ENCODE measurements at regions not wholly inside any gene's neighbourhood (a gene's known extent, or its start where the extent isn't known, plus 50 kb on each side); places are given as distances from the start of the nearest gene placed in this dataset.

DNA sequence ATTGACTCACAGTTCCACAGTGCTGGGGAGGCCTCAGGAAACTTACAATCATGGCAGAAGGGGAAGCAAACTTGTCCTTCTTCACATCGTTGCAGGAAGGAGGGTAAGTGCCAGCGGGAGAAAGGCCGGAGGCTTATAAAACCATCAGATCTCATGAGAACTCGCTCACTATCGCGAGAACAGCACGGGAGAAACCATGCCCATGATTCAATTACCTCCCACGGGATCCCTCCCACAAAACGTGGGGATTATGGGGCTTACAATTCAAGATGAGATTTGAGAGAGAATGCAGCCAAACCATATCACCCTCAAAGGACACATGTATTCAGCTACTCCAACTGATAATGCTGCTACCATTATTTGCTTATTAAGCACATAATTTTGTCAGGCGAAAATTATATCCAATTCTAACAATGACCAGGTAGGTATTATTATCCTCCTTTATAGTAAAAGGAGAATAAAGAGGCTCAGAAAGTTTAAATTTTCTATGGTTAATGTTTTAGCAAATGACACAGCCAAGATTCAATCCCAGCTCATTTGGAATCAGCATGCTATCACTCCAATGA is 327.2 kb upstream of the CDIN1 start (continued):
- TF ChIP-seq SRF (IDR thresholded peaks at IDR 0.05; ENCODE audit: low read depth in 2 of 2, low read length in 2 of 2) = no peak

DNA sequence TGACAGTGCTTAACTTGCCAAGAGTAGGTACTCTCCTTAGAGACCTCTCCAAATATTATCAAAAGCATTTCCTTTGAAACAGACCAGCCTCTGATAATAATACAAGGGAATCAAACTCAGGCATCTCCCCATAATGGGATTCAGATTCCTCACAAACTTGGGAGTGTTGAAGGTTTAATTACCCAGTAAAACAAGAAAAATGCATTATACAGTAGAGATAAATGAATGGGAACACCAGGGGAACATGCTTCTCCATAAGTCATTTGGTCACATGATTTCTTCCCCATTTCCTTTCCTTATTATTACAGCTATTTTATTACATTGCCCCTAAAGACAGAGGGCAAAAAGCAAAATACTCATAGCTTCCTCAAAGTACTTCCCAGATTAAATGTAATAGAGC is 325.0 kb upstream of the CDIN1 start:
- Histone ChIP-seq H3K9ac (ENCODE audit: control insufficient read depth, insufficient read depth, low read length) (no peak overlapping the region), H3K27ac (ENCODE audit: control insufficient read depth, insufficient read depth) (no peak overlapping the region), H2AFZ (ENCODE audit: control insufficient read depth, low read depth, low read length) (no peak overlapping the region), H3K4me3 (no peak overlapping the region), H4K20me1 (ENCODE audit: control insufficient read depth, insufficient read depth) (no peaks in the 10 kb centered on the region), H3K27me3 (replicated peaks in 1 of 2; ENCODE audit: control insufficient read depth in 2 of 2, insufficient read depth in 2 of 2, low read length in 1 of 2) (no peaks in the 10 kb centered on the region), H3K4me2 (ENCODE audit: control insufficient read depth, insufficient read depth) (no peak overlapping the region), H3K79me2 (ENCODE audit: control insufficient read depth, insufficient read depth, low read length) (no peaks in the 10 kb centered on the region), H3K4me1 (ENCODE audit: control insufficient read depth, insufficient read depth, low read length) (no peaks in the 10 kb centered on the region), H3K36me3 (ENCODE audit: control insufficient read depth in 2 of 2, insufficient read depth in 2 of 2, low read length in 1 of 2) (no peaks in the 10 kb centered on the region), H3K9me3 (replicated peaks; ENCODE audit: control insufficient read depth, insufficient read depth, low read length) (no peaks in the 10 kb centered on the region; the same call in 2 of the 3 replicates)
- DNase-seq (ENCODE audit: low read depth, low spot score) = no peak
- CTCF ChIA-PET = no interaction called here
- TF ChIP-seq RBBP5 (conservative IDR thresholded peaks at IDR 0.05) (no peak), BHLHE40 (IDR thresholded peaks at IDR 0.05; ENCODE audit: borderline replicate concordance in 1 of 2, low read depth in 2 of 2, low read length in 1 of 2) (no peak), MTA2 (IDR thresholded peaks at IDR 0.05; ENCODE audit: low read depth) (no peak), CREB1 (IDR thresholded peaks at IDR 0.05; ENCODE audit: low read depth) (no peak), POLR2AphosphoS2 (IDR thresholded peaks at IDR 0.05; ENCODE audit: low read depth, low read length) (no peak), SIN3A (IDR thresholded peaks at IDR 0.05; ENCODE audit: low read depth, low read length) (no peak), BRCA1 (IDR thresholded peaks at IDR 0.05; ENCODE audit: low read depth, low read length) (no peak), MEF2B (IDR thresholded peaks at IDR 0.05; ENCODE audit: partially characterized antibody, poor library complexity, severe bottlenecking) (no peak), MTA3 (IDR thresholded peaks at IDR 0.05; ENCODE audit: borderline replicate concordance, low read length) (no peak)
- TF ChIP-seq, protein P1, sequence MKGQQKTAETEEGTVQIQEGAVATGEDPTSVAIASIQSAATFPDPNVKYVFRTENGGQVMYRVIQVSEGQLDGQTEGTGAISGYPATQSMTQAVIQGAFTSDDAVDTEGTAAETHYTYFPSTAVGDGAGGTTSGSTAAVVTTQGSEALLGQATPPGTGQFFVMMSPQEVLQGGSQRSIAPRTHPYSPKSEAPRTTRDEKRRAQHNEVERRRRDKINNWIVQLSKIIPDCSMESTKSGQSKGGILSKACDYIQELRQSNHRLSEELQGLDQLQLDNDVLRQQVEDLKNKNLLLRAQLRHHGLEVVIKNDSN (IDR thresholded peaks at IDR 0.05; ENCODE audit: borderline replicate concordance, extremely low read length, insufficient read depth, low read depth, low read length) = no peak
- SMC1A ChIA-PET (ENCODE audit: uncharacterized antibody, unreplicated experiment) = no interaction called here
- no peak for FAIRE-seq
- intact Hi-C loops (cut with micrococcal nuclease; ENCODE audit: unreplicated experiment) (no loop called here), in situ Hi-C loops (cut with MboI) (no loop called here)
- no peak for ATAC-seq
- POLR2A ChIA-PET = interaction anchor here (0.6 kb wide), 1 partner anchor 970 kb away, joined by 11 read pairs; no protein-coding TSS in a partner anchor
- RAD21 ChIA-PET (ENCODE audit: unreplicated experiment) = no interaction called here
- BruUV-seq (replicated peaks) = no TSS peak

Measured in GM12878 (cell line).